ENCODE measurements at regions not wholly inside any gene's neighbourhood (a gene's known extent, or its start where the extent isn't known, plus 50 kb on each side); places are given as distances from the start of the nearest gene placed in this dataset.

DNA sequence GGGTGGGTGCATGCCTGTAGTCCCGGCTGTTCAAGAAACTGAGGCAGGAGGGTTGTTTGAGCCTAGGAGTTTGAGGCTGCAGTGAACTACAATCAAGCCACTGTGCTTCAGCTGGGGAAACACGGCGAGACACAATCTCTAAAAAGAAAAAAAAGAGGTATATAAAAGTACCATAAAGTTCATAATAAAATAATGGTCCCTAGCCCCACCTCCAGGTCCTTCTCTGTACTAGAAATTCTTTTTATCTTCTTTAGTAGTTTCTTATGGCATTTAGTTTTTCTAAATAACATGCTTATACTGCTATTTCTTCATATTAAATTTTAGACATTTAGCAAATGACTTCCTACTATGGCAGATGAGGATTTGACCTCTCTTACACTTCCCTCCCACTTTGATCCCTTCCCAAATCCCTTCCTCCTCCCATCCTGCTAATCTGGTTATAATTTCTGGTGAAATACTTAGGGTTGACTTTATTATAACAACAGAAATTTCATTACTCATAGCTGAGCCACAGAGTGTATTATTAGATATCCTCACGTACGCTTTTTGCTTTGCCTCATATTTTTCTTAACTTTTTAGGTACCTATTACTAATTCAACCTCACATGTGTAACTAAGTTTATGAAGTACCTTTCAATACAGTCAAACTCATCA is 94.7 kb downstream of the SLC41A2 start:
- no peak for FAIRE-seq
- no peak for DNase-seq (ENCODE audit: low spot score in 2 of 2)

DNA sequence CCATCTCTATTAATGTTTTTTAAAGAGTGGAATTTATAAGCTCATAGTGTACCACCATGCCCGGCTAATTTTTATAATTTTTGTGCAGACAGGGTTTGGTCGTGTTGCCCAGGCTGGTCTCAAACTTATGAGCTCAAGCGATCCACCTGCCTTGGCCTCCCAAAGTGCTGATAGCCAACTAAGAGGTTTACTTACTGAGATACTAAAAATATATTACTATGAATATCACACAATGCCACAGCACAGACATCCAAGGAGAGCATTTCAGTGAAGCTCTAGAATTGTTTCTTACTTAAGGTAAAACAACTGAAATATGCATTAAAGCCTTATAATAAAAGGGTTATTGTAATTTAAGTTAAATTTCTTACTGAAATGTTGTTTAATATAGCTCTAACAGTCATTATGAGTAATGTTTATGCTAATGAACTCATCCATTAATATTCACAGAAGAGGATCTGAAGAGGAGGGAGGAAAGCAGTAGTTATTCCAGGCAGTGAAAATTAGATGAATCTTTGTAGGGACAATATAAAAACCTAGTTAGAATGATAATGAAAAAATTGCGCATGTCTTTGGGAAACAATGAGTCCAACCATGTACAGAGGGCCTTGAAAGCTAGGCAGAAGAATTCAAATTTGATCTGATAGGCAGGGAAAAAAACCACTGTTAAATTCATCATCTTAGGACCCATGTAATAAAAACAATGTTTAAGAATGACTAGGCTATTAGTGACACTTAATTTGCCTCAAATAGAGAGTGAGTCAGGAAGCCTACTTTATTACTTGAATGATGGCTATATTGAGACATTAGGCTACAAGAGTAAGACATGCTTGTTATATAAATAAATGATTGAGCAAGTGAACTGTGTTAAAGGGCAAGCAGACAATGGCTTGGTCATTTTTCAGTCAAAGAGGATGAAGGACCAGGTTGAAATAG is 99.2 kb downstream of the SLC41A2 start:
- FAIRE-seq (no peak), DNase-seq (ENCODE audit: low spot score in 2 of 2) (no peak)

DNA sequence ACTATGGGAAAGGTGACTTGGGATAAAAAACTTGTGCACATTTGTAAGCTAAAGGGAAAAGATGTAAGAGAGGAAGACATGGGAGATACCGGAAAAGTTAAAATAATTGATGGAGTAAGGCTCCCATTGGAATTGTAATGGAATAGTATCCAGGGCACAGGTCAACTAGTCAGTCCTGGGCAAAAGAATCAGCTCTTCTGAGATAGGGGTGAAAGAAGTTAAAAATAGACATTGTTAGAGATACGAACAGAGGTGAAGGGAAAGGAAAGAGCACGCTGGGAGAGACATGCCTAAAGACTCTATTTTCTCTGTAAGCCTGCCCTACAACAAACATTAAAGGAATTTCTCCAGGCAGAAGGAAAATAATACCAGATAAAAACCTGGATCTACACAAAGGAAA is 101.6 kb downstream of the SLC41A2 start:
- DNase-seq (ENCODE audit: low spot score in 2 of 2) = no peak
- no peak for FAIRE-seq

DNA sequence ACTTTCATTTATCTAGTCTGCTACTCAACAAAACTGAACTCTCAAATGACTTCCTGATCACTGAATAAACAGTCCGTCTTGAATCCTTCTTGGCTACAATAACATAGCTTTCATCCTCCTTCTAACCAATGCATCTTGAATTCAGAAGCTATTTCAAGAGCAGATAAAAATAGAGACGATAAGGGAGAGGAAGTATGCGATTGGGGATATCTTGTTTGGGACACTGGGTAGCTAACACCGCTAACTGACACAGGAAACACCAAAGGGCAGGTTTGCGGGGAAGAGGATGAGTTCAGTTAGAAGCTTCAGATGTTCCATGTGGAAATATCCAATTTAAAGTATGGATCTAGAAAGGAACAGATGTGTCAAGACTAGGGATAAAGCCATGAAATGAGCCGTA is 102.5 kb downstream of the SLC41A2 start:
- FAIRE-seq (no peak), DNase-seq (ENCODE audit: low spot score in 2 of 2) (no peak)

DNA sequence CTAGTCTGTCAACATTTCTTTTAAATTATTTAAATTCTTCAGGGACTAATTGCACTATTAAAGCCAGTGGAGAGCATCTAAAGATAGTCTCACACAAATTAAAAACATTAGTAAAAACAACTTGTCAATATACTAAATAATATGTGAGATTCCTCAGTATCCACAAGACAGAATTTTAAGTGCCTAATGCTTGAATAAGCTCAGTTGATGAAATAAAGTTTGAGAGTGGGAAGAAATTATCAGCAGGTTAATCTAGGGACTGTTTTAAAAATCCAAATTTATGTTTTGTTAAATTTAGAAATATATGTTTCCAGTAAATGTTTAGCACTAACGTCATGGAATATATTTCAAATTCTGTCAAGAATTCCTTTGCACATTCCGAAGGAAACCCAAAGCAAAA is 105.2 kb downstream of the SLC41A2 start:
- FAIRE-seq = no peak
- DNase-seq (ENCODE audit: low spot score in 2 of 2) = no peak

DNA sequence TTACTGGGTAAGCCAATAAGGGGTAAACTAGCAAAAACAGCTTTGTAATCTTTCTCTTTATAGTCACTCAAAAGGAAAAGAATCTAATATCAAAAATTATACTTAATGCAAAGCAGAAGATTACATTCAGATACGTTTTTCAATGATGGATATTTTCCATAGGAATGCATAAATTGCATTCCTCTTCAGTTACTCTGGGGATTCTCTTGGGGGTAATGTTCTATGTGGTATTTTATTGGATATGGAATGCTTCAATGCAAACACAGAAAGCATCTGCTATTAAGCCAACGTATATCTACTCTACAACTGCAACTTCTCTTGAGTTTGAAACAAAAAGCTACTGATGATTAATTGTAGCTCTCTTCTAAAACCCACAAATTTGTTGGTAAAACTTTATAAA is 106.0 kb downstream of the SLC41A2 start:
- FAIRE-seq (no peak), DNase-seq (ENCODE audit: low spot score in 2 of 2) (no peak)

DNA sequence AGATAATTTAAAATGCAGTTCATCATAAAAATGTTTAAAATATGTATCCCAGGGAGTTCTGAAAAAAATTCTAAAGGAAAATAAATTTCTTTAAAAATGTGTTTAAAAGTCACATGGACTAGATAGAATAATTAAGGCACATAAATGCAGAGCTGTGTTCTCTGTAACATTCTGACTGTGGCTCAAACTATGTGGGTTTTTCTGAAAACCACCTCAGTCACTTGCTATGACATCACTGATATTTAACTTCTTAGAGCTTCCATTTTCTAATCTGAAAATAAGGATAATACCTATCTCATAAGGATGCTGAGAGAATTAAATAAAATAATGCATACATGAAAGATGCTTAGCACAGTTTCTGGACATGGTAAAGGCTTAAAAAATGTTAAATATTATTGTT is 107.3 kb downstream of the SLC41A2 start:
- no peak for FAIRE-seq

DNA sequence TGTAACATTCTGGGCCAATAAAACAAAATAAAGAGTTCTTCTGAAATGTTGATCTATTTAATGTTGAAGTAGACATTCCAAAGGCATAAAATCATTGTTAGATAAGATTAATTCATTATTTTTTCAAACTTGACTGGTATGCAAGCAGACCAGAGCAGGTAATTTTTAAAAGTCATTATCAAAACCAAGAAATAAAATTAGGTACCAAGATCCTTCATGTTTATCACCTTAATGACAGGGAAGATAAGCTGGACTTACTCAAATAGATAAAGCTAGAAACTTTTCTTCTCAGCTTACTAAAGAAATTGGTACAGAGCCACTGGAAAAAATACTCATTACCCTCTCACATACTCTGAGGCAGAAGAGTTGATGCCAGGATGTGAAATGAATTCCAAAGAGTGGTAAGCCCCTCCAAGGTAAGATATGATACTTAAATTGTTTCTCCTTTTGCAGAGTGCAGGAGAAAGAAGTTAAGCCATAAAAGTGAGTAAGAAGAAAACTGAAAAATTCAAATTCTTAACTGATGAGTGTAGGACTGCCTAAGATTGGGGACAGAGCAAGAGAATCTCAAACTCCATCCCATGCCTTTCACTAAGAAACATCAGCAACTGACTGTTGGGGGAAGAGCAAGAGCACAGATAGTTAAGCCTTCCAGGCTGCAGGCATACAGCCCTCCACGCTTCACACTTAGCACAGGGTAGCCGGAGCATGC is 111.9 kb downstream of the SLC41A2 start:
- FAIRE-seq (no peak), DNase-seq (ENCODE audit: low spot score in 2 of 2) (no peak)

More for the DNA sequence above, 107.3 kb downstream of the SLC41A2 start:
- no peak for DNase-seq (ENCODE audit: low spot score in 2 of 2)

DNA sequence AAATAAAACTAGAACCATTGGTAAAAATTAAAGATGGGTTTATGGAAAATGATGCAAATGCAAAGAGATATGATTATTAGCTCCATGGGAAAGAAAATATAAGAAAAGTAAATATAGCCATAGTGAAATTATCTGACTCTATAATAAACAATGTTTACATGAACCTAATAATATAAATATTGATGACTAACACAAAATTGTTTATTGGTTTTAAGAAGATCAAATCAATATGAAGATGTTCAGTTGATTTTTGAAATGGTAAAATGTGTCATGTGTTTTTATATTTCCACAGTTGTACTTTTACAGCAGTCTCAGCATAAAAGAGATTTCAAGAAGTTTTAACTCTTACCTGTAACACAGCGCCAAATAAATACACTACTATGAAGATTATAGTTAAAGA is 114.0 kb downstream of the SLC41A2 start:
- FAIRE-seq = peak; percentile 28
- no peak for DNase-seq (ENCODE audit: low spot score in 2 of 2)

DNA sequence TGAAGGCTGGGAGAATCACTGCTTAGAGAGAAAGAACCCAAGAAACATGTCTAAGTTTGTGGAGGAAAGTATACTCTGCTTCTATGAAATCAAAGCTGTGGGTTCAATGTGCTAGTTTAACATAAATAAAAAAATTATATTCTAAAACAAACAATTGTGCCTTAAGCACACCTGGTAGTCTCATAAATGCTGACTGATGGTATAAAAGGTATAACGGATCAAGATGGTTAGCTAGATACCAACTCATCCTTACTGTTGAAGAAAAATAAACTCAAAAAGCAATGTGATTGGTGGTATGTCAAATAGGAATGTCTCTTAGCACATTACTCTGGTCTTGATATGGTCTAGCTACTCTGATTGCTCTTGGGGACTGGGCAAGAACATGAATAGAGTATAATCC is 117.8 kb downstream of the SLC41A2 start:
- FAIRE-seq = no peak

DNA sequence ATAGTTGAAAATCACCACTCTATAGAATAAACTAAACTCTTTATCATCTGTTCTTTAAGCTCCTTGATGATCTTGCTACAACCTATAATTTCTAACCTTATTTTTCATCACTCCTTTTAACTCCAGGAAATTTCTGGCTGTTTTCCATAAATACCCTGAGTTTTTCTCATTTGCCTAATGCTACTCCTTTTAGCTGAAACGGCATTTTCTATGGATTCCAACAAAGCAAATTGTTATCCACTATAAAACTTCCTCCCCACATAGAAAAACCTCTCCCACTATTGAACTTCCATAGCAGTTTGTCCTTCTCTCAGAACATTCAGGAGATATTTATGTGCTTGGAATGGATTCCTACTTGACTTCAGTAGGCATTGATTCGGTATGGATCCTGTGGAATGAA is 122.8 kb downstream of the SLC41A2 start:
- no peak for DNase-seq (ENCODE audit: low spot score in 2 of 2)
- no peak for FAIRE-seq

More for the DNA sequence above, 117.8 kb downstream of the SLC41A2 start:
- DNase-seq (ENCODE audit: low spot score in 2 of 2) = no peak

DNA sequence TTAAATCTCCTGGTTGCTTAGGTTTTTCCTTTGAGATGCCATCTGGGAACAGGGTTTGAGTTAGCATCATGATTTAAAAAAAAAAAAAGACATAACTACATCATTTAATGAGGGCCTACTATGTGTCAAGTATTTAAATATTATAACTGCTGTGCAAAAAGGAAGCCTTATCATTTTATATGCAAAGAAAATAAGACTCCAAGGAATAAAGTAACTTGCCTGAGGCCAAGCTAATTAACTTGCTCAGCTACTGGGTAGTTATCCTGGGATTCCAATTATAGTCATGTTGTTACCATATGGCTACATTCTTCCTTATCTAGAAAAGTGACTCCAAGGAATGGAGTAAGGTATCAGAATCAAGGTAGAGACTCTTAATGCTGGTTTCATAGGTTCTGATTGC is 123.5 kb downstream of the SLC41A2 start:
- DNase-seq (ENCODE audit: low spot score in 2 of 2) = no peak
- no peak for FAIRE-seq

DNA sequence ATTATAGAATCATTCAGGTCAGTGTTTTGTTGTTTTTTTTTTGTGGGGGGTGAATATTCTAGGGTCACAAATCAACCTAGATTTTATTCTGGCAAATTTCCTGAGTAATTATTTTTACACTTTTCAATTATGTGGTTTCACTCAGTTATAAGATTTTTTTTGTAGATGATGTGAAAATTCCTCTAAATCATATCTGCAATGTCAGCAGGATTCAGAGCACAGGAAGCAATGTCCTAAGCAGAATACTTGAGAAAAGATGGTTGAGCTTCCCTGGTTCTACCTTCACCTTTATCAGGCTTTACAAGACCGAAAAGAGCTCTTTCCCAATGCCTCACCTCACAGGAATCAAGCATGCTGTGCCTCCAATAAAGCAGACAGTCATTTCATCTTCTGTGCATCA is 124.3 kb downstream of the SLC41A2 start:
- FAIRE-seq (no peak), DNase-seq (ENCODE audit: low spot score in 2 of 2) (no peak)

DNA sequence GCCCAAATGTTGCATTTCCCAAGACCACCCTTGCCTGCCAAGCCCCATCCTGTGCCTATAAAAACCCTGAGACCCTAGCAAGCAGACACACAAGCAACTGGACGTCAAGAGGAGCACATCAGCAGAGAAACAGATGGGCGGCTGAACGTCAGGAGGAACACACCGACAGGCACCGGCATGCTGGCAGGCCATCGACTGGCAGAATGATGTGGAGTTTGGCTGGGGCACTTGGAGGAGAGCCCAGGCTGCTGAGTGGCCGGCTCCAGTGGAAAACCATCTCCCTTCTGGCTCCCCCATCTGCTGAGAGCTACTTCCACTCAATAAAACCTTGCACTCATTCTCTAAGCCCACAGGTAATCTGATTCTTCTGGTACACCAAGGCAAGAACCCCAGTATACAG is 130.1 kb downstream of the SLC41A2 start:
- no peak for FAIRE-seq

DNA sequence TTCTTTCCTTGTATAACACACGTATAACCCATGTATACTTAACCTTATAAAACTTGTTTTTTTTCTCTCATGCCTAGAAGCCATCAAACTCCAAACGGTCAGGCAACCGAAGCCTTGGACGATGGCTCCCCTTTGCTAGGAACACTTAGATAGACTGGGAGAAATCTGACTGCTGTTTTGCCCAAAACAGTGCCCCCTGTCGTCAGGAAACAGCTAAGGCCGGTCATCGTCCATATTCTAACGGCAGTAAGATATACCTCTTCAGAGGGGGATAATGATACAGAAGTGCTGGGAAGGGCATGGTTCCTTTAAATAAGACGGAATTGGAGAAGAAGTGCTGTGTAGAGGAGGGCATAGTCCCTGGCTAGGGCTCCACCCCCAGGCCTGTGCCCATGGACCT is 130.5 kb downstream of the SLC41A2 start:
- no peak for FAIRE-seq
- DNase-seq (ENCODE audit: low spot score in 2 of 2) = no peak

More for the DNA sequence above, 130.1 kb downstream of the SLC41A2 start:
- no peak for DNase-seq (ENCODE audit: low spot score in 2 of 2)

DNA sequence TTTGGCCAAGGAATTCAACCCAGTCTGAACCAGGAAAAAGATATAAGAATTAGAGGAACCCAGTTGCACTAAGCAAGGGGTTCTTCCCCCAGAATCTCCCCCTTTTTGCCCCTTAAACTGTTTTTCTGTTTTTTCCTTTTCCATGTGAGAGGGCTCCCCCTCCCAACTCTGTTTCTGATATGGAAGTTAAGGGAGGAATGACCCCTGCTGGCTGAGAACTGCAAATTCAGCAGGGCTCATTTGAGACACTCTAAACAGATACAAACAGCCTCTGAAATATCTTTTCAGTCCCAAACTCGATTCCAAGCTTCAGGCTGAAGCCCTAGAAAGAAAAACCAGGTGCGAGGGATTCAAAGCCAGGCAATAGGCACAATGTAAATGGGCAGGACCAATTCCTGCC is 132.7 kb downstream of the SLC41A2 start:
- no peak for DNase-seq (ENCODE audit: low spot score in 2 of 2)
- no peak for FAIRE-seq

DNA sequence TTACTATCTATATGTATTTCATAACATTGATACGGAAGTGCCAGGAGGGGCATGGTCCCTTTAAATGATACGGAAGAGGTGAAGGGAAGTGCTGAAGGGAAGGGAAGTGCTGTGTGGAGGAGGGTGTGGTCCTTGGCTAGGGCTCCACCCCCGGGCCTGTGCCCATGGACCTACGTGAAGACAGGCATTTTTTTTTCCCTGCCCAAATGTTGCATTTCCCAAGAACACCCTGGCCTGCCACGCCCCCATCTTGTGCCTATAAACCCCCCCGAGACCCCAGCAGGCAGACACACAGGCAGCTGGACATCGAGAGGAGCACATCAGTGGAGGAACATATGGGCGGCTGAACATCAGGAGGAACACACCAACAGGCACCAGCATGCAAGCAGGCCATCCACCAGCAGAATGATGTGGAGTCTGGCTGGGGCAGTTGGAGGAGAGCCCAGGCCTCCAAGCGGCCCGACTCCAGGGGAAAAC is 134.1 kb downstream of the SLC41A2 start:
- no peak for FAIRE-seq

DNA sequence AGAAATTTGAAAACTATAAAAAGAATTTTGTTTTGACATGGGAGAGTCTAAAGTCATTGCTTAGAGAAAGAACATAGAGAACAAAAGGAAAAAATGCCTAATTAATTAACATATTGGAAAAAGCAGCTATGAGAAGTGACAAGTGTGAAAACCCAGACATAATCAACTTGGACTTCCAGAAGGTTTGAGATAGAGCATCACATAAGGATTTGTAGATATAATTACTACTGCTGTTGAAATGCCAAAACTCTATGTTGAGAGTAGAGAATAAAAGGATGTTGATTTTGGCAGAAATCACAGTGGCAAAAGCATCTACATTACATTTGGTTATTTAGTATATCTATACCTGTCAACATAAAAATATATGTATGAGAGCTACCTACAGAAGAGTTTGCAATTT is 135.1 kb downstream of the SLC41A2 start:
- no peak for DNase-seq (ENCODE audit: low spot score in 2 of 2)

More for the DNA sequence above, 134.1 kb downstream of the SLC41A2 start:
- DNase-seq (ENCODE audit: low spot score in 2 of 2) = no peak

DNA sequence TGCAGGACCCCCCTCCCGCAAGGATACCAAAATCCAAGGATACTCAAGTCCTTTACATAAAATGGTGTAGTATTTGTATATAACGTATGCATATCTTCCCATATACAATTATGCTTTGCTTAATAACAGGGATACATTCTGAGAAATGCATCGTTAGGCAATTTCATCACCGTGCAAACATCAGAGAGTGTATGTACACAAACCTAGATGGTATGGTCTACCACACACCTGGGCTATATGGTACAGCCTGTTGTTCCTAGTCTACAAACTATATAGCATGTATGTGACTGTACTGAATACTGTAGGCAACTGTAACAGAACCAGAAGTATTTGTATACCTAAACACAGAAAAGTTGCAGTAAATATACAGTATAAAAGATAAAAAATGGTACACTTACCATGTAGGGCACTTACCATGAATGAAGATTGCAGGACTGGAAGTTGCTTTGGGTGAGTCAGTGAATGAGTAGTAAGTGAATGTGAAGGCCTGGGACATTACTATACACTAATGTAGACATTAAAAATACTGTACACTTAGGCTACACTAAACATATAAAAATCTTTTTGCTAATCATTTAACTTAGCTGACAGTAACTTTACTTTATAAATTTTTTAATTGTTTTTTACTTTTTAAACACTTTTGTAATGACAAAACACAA is 141.1 kb downstream of the SLC41A2 start:
- no peak for DNase-seq (ENCODE audit: low spot score in 2 of 2)
- no peak for FAIRE-seq

More for the DNA sequence above, 135.1 kb downstream of the SLC41A2 start:
- no peak for FAIRE-seq

DNA sequence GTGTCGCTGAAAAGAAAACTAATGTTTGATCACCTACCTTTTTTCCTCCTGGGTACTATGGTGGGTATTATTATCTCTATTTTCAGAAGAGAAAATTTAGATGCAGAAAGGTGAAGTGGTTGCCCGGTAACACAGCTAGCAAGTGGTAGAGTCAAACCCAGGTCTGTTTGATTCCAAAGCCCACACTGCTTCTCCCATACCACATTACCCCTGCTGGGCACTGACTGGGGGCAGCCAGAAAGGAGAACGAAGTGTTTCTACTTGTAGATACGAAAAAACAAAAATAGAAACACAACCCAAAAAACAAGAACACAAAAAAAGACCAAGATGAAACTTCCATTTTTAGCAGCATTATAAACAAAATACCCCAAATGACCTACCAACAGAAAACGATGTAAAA is 142.2 kb downstream of the SLC41A2 start:
- FAIRE-seq (no peak), DNase-seq (ENCODE audit: low spot score in 2 of 2) (no peak)

DNA sequence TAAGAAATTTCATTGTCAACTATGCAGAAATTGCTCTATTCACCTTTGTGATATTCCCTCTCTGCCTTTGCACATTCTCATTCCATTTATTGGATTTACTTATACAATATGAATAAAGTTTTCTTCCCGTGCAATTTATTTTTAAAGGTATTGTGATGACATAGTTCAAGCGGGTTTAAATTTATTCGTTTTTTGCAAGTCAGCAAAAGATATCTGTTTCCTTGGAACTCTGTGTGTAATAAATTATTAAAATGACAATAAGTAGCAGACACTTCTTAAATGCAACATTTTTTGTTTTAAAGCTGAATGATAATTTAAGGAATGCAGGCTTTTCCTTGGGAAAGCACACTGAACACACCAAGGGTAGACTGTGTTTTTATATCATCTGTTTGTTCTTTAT is 143.1 kb downstream of the SLC41A2 start:
- no peak for DNase-seq (ENCODE audit: low spot score in 2 of 2)
- no peak for FAIRE-seq

Measured in frontal cortex (tissue), 3 donors.